Stomach (tissue), 8 donors: ENCODE measurements at regions not wholly inside any gene's neighbourhood (a gene's known extent, or its start where the extent isn't known, plus 50 kb on each side); places are given as distances from the start of the nearest gene placed in this dataset.

Source experiments
- DNase-seq, 2 donors: peaks; one replicate each; pipeline versions ENCODE4 v3.0.0 to v3.0.0-alpha.2; 2013 to 2019
- H3K27ac ChIP-seq, 5 donors: fragments of 200-600 bp in 4 of 5; sonication (generic) in 4 of 5; one replicate each; pipeline ENCODE4 v1.5.1; 2013 to 2019; ENCODE audit warnings: mild to moderate bottlenecking in 1 of 5, moderate library complexity in 1 of 5
- H3K27me3 ChIP-seq, 3 donors: fragments of 200-600 bp; sonication (generic); one replicate each; pipeline ENCODE4 v1.5.1; 2017 to 2019; ENCODE audit warnings: mixed run types in 1 of 3
- H3K36me3 ChIP-seq, 4 donors: fragments of 200-600 bp; sonication (generic); 1 replicate in 3 of 4; 2 replicates in 1 of 4; pipeline ENCODE4 v1.5.1; 2016 to 2019
- H3K4me1 ChIP-seq, 4 donors: fragments of 200-600 bp; sonication (generic); one replicate each; pipeline ENCODE4 v1.5.1; 2016 to 2019
- H3K4me3 ChIP-seq, 4 donors: fragments of 200-600 bp; sonication (generic) in 3 of 4; one replicate each; pipeline ENCODE4 v1.5.1; 2016 to 2019; ENCODE audit warnings: mild to moderate bottlenecking in 1 of 4
- H3K9me3 ChIP-seq, 4 donors: fragments of 200-600 bp; sonication (generic); one replicate each; pipeline ENCODE4 v1.5.1; 2016 to 2019
- EP300 ChIP-seq: sonication (generic); formaldehyde crosslinking; IDR thresholded peaks from one replicate; pipeline ENCODE4 v1.6.1; 2017; ENCODE audit warnings: antibody characterized with exemption
- POLR2A ChIP-seq, 4 donors: fragments of 450-650 bp; IDR thresholded peaks; one replicate each; pipeline ENCODE4 v1.6.1; 2016; ENCODE audit warnings: antibody characterized with exemption in 4 of 4, control low read depth in 2 of 4, mild to moderate bottlenecking in 1 of 4, moderate library complexity in 1 of 4
- POLR2AphosphoS5 ChIP-seq, 3 donors: sonication (generic); formaldehyde crosslinking; IDR thresholded peaks; one replicate each; pipeline ENCODE4 v1.6.1; 2016; ENCODE audit warnings: antibody characterized with exemption in 3 of 3
- WGBS, 5 donors: extraction: QIAGEN DNeasy Blood & Tissue Kit in 3 of 5; methylation state at CpG; one replicate each; pipeline versions ENCODE4 v1.1.5 to v1.1.7; 2013 to 2018; 5-methylcytosine and 5-hydroxymethylcytosine counted together
- intact Hi-C: fragments of 100-400 bp; cut with DNase I; formaldehyde crosslinking; loops from one replicate; pipeline ENCODE4 v1.15.1; 2023; ENCODE audit warnings: low total_unique reads
- TF ChIP-seq, protein P1 (sequence below), 7 experiments: fragments of 450-650 bp in 4 of 7; fragments of 200-600 bp in 3 of 7; sonication (generic) in 3 of 7; IDR thresholded peaks; one replicate each; pipeline ENCODE4 v1.5.1; 2016 to 2019; ENCODE audit warnings: antibody characterized with exemption in 7 of 7, control low read depth in 2 of 7, mild to moderate bottlenecking in 1 of 7
- donor health status: healthy with polysubstance abuse.
- donor health status: Bipolar disorder and iron deficiency.
- donor health status: healthy.

DNA sequence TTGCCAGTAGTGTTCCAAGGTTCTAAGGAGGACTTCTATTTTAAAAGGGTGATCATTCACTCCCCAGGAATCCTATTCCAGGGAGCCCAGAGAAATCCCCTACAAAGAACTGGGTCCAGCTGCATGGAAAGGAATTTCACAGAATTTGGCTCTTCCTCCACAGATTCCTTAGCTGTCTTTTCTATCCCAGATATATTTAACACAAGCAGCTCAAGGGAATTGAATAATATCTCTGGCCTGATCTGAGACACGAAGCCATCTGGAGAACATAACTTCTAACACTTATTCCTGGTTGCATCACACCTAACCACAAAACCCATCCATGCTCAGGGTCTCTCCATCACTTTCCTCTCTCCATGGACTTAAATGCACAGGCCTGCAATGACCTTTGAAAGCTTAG lies 306.7 kb upstream of the ACVR2A start:
- WGBS, 5 donors, result 25 to 75% (median 67%) methylated on average over 1 of the region's 1 CpG
- H3K27me3 ChIP-seq, result no peaks in the 10 kb centered on the region
- no peak overlapping the region for H3K27ac ChIP-seq

DNA sequence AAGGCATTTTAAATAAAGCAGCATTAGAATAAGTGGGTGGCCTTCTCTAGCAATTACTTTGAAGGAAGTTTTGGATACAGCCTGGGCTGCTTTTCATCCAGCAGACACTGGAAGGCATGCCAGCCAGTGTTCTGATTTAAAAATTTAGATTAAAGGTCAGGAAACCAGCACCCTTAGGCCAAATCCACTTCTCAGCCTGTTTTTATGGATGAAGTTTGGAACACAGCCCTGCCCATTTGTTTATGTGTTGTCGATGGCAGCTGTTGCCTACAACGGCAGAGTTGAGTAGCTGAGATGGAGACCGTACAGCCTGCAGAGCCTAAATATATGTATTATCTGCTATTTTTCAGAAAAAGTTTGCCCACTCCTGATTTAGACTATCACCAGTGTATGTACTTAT lies 313.6 kb upstream of the ACVR2A start:
- Histone ChIP-seq H3K27me3 (no peaks in the 10 kb centered on the region), H3K4me1 (peaks cover 0 to under 1% (median under 1%) of the 10 kb centered on the region in 4 donors), H3K4me3 (no peak overlapping the region), H3K27ac (no peak overlapping the region), H3K9me3 (no peaks in the 10 kb centered on the region), H3K36me3 (no peaks in the 10 kb centered on the region)
- peak in 1 of 2 donors; percentile 29 for DNase-seq
- intact Hi-C loops, result no loop called here
- TF ChIP-seq POLR2A (IDR thresholded peaks at IDR 0.05), result no peak
- TF ChIP-seq EP300, result no peak
- no peak for TF ChIP-seq POLR2AphosphoS5 (IDR thresholded peaks at IDR 0.05)
- TF ChIP-seq, protein P1, sequence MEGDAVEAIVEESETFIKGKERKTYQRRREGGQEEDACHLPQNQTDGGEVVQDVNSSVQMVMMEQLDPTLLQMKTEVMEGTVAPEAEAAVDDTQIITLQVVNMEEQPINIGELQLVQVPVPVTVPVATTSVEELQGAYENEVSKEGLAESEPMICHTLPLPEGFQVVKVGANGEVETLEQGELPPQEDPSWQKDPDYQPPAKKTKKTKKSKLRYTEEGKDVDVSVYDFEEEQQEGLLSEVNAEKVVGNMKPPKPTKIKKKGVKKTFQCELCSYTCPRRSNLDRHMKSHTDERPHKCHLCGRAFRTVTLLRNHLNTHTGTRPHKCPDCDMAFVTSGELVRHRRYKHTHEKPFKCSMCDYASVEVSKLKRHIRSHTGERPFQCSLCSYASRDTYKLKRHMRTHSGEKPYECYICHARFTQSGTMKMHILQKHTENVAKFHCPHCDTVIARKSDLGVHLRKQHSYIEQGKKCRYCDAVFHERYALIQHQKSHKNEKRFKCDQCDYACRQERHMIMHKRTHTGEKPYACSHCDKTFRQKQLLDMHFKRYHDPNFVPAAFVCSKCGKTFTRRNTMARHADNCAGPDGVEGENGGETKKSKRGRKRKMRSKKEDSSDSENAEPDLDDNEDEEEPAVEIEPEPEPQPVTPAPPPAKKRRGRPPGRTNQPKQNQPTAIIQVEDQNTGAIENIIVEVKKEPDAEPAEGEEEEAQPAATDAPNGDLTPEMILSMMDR (IDR thresholded peaks at IDR 0.05), result no peak
- WGBS, 5 donors, result 53 to 83% (median 76%) methylated on average over 3 of the region's 3 CpGs

More for the DNA sequence above, 306.7 kb upstream of the ACVR2A start:
- DNase-seq, result peak in 1 of 2 donors; percentile 47
- intact Hi-C loops, result no loop called here
- no peak for TF ChIP-seq POLR2AphosphoS5 (IDR thresholded peaks at IDR 0.05)
- TF ChIP-seq POLR2A (IDR thresholded peaks at IDR 0.05), result no peak
- TF ChIP-seq EP300, result no peak
- TF ChIP-seq, protein P1 (IDR thresholded peaks at IDR 0.05), result no peak
- Histone ChIP-seq H3K36me3 (no peaks in the 10 kb centered on the region), H3K4me3 (no peak overlapping the region), H3K4me1 (peaks cover 0 to 6% (median 0%) of the 10 kb centered on the region in 4 donors), H3K9me3 (no peaks in the 10 kb centered on the region)

DNA sequence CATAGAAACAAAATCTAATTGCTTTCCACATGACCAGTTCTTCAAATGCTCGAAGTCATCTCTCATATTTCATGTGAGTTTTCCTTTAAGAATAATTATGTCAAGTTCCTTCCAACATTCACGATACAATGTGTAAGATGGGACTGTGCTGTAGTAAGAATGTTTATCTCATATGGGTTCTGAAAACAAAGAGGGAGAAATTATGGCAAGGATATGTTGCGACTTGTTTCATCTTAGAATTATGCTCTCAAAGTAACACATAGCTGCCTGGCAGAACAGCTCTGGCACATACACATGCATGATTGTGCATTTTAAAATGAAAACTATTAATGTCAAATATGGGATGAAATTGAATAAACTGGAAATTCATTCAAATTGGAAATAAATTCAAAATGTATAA lies 314.8 kb upstream of the ACVR2A start:
- Histone ChIP-seq H3K4me1 (peaks cover 3 to 12% (median 8%) of the 10 kb centered on the region in 4 donors), H3K4me3 (no peak overlapping the region), H3K9me3 (no peaks in the 10 kb centered on the region), H3K27me3 (no peaks in the 10 kb centered on the region), H3K27ac (no peak overlapping the region), H3K36me3 (no peaks in the 10 kb centered on the region)
- intact Hi-C loops, result no loop called here
- WGBS, 5 donors, result 78 to 83% (median 81%) methylated on average over 3 of the region's 3 CpGs
- TF ChIP-seq, protein P1 (IDR thresholded peaks at IDR 0.05), result no peak
- no peak for TF ChIP-seq EP300
- no peak for DNase-seq

DNA sequence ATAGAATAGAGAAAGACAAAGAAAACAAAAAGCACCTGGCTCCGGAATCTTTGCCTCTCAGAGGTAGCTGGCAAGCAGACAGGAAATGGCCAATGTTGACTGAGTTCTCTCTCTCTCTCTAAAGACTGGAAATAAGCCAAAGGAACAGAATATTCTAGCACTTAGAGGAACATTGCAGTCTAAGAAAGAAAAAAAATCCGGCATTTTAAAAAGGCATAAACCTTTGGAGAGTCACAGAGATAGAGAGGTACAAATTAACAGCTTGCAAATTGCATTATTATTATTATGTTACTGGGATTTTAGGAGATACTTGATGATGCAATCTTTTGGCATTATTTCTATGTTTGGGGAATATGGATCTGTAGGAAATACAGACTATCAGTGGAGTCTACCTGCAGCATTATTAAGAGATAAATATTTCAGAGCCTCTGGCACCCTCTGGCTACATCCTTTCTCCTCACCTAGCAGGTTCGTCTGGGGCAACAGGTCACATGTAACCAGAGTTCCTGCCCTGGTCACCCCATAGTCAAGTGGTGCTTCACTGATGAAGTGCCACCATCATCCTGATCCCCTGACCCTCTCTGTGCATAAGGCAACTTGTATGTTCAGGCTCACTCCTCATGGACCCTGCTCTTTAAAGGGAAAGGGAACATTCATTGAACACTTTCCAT lies 318.9 kb upstream of the ACVR2A start:
- WGBS, 5 donors, result 16 to 29% (median 25%) methylated on average over 3 of the region's 3 CpGs
- Histone ChIP-seq H3K27me3 (no peaks in the 10 kb centered on the region), H3K27ac (no peak overlapping the region), H3K9me3 (no peaks in the 10 kb centered on the region), H3K36me3 (no peaks in the 10 kb centered on the region), H3K4me1 (peaks cover 3 to 12% (median 8%) of the 10 kb centered on the region in 4 donors), H3K4me3 (no peak overlapping the region)
- peak; percentile 49 to 65 for DNase-seq
- intact Hi-C loops, result no loop called here
- TF ChIP-seq POLR2AphosphoS5 (IDR thresholded peaks at IDR 0.05) (no peak), EP300 (no peak), POLR2A (IDR thresholded peaks at IDR 0.05) (no peak)
- TF ChIP-seq, protein P1 (IDR thresholded peaks at IDR 0.05), result no peak
